HCT116 (cell line): ENCODE measurements at regions not wholly inside any gene's neighbourhood (a gene's known extent, or its start where the extent isn't known, plus 50 kb on each side); places are given as distances from the start of the nearest gene placed in this dataset.

Experiments used
- ATAC-seq: fragments of 200-7000 bp; cut with Tn5 transposase; 2 replicates; pipeline ENCODE4 v1.9.1; 2020; ENCODE audit warnings: mild to moderate bottlenecking, moderate library complexity
- BruUV-seq: library from RNA; stranded (reverse); fragments of 400-500 nt; replicated peaks from 2 replicates; lab custom pipeline; 2021; lab: Mats Ljungman, UMichigan
- CTCF ChIA-PET: fragments of 300-600 bp; sonication (Branson Sonifier 250); formaldehyde crosslinking; loops from one replicate; lab custom pipeline; 2021; ENCODE audit warnings: antibody characterized with exemption; lab: Charles Lee
- POLR2A ChIA-PET: fragments of 300-600, 350-600 bp; sonication (Branson Sonifier 250); formaldehyde crosslinking; loops from one replicate; lab custom pipeline; 2021; ENCODE audit warnings: antibody characterized with exemption; lab: Charles Lee
- RAD21 ChIA-PET, 2 experiments: fragments of 300-600 bp; sonication (Branson Sonifier 250); formaldehyde crosslinking; loops; one replicate each; lab custom pipeline; 2023; ENCODE audit warnings: low total read pairs in 2 of 2; ENCODE audit not compliant: uncharacterized antibody in 2 of 2, unreplicated experiment in 2 of 2, low non-redundant PET in 1 of 2; lab: Charles Lee
- DNase-seq: peaks from one replicate; pipeline ENCODE4 v3.0.0-alpha.2; 2010; ENCODE audit warnings: low read depth, low spot score
- H2AFZ ChIP-seq: fragments of 200-600 bp; shearing (Covaris generic), sonication (generic); 2 replicates; pipeline ENCODE4 v1.6.1; 2017; ENCODE audit warnings: low read depth, mixed run types, mixed read lengths, antibody characterized with exemption, low read length; ENCODE audit not compliant: poor library complexity, severe bottlenecking
- H3K27ac ChIP-seq: 2 replicates; pipeline ENCODE4 v1.5.1; 2012; ENCODE audit warnings: low read depth, low read length
- H3K27me3 ChIP-seq: fragments of 200-600 bp; sonication (generic); 2 replicates; pipeline ENCODE4 v1.6.1; 2016; ENCODE audit warnings: mixed run types, low read length, mixed read lengths; ENCODE audit not compliant: insufficient read depth
- H3K36me3 ChIP-seq, 2 experiments: fragments of 200-500 bp in 1 of 2; fragments of 200-600 bp in 1 of 2; sonication (Bioruptor generic) in 1 of 2; sonication (generic) in 1 of 2; 2 replicates each; pipeline versions ENCODE4 v1.5.1 to v1.6.1; 2014 to 2016; ENCODE audit warnings: low read length in 2 of 2, inconsistent platforms in 1 of 2, mixed read lengths in 1 of 2, mixed run types in 1 of 2; ENCODE audit not compliant: insufficient read depth in 2 of 2, control insufficient read depth in 1 of 2
- H3K4me1 ChIP-seq, 2 experiments: fragments of 200-600 bp in 1 of 2; sonication (generic) in 1 of 2; 2 replicates each; pipeline versions ENCODE4 v1.5.1 to v1.6.1; 2012 to 2017; ENCODE audit warnings: low read length in 2 of 2, inconsistent platforms in 1 of 2, mild to moderate bottlenecking in 1 of 2, mixed read lengths in 1 of 2, mixed run types in 1 of 2, moderate library complexity in 1 of 2; ENCODE audit not compliant: insufficient read depth in 2 of 2, control insufficient read depth in 1 of 2
- H3K4me2 ChIP-seq: fragments of 200-600 bp; sonication (generic); 2 replicates; pipeline ENCODE4 v1.6.1; 2017; ENCODE audit warnings: mixed run types, low read length, mixed read lengths
- H3K4me3 ChIP-seq, 2 experiments: fragments of 200-600 bp in 1 of 2; sonication (generic) in 1 of 2; replicated peaks in 1 of 2; 2 replicates each; pipeline ENCODE4 v1.5.1; 2011 to 2016; ENCODE audit warnings: low read length in 2 of 2, control low read depth in 1 of 2, low read depth in 1 of 2, mild to moderate bottlenecking in 1 of 2, mixed read lengths in 1 of 2, mixed run types in 1 of 2
- H3K79me2 ChIP-seq: fragments of 200-600 bp; sonication (generic); 2 replicates; pipeline ENCODE4 v1.6.1; 2017; ENCODE audit warnings: mild to moderate bottlenecking, mixed run types, low read length, moderate library complexity, mixed read lengths; ENCODE audit not compliant: insufficient read depth
- H3K9ac ChIP-seq: fragments of 200-600 bp; sonication (generic); 2 replicates; pipeline ENCODE4 v1.6.1; 2016; ENCODE audit warnings: low read length, mixed read lengths
- H3K9me2 ChIP-seq: fragments of 200-600 bp; sonication (generic), shearing (Covaris generic); 2 replicates; pipeline ENCODE4 v1.6.1; 2017; ENCODE audit warnings: mixed run types, mild to moderate bottlenecking, moderate library complexity; ENCODE audit not compliant: insufficient read depth
- H3K9me3 ChIP-seq, 2 experiments: fragments of 200-500 bp in 1 of 2; fragments of 200-600 bp in 1 of 2; sonication (Bioruptor generic) in 1 of 2; sonication (generic) in 1 of 2; 2 replicates each; pipeline ENCODE4 v1.6.1; 2014 to 2017; ENCODE audit warnings: low read length in 2 of 2, mixed read lengths in 2 of 2, inconsistent platforms in 1 of 2, low read depth in 1 of 2, mild to moderate bottlenecking in 1 of 2, mixed run types in 1 of 2, moderate library complexity in 1 of 2; ENCODE audit not compliant: control insufficient read depth in 1 of 2, insufficient read depth in 1 of 2
- H4K20me1 ChIP-seq: fragments of 200-600 bp; sonication (generic), shearing (Covaris generic); 2 replicates; pipeline ENCODE4 v1.6.1; 2017; ENCODE audit warnings: mixed run types, mild to moderate bottlenecking, moderate library complexity; ENCODE audit not compliant: insufficient read depth
- CTCF ChIP-seq, 3 experiments: fragments of 200-600 bp in 1 of 3; sonication (generic) in 1 of 3; IDR thresholded peaks in 2 of 3; conservative IDR thresholded peaks in 1 of 3; 2 replicates each; pipeline ENCODE4 v1.5.1; 2012 to 2017; ENCODE audit warnings: low read depth in 2 of 3, low read length in 2 of 3, antibody characterized with exemption in 1 of 3, borderline replicate concordance in 1 of 3, control low read depth in 1 of 3, mild to moderate bottlenecking in 1 of 3, mixed read lengths in 1 of 3, mixed run types in 1 of 3, moderate library complexity in 1 of 3; ENCODE audit not compliant: insufficient read depth in 1 of 3
- EGR1 ChIP-seq: IDR thresholded peaks from 2 replicates; pipeline ENCODE4 v1.6.1; 2012; ENCODE audit warnings: low read depth
- ELF1 ChIP-seq: IDR thresholded peaks from 2 replicates; pipeline ENCODE4 v1.6.1; 2012; ENCODE audit warnings: low read depth, borderline replicate concordance
- EZH2 ChIP-seq: fragments of 200-600 bp; sonication (generic); IDR thresholded peaks from 2 replicates; pipeline ENCODE4 v1.6.1; 2017; ENCODE audit warnings: antibody characterized with exemption, mixed run types
- FOSL1 ChIP-seq: IDR thresholded peaks from 2 replicates; pipeline ENCODE4 v1.6.1; 2012; ENCODE audit warnings: low read depth
- JUND ChIP-seq: IDR thresholded peaks from 2 replicates; pipeline ENCODE4 v1.6.1; 2012
- MAX ChIP-seq: IDR thresholded peaks from 2 replicates; pipeline ENCODE4 v1.6.1; 2012
- POLR2A ChIP-seq: IDR thresholded peaks from 2 replicates; pipeline ENCODE4 v1.7.0; 2011; ENCODE audit warnings: borderline replicate concordance; ENCODE audit not compliant: insufficient read depth, insufficient read length; ENCODE audit errors: extremely low read depth
- POLR2AphosphoS5 ChIP-seq: IDR thresholded peaks from 2 replicates; pipeline ENCODE4 v1.6.1; 2011; ENCODE audit warnings: mild to moderate bottlenecking, low read depth, low read length, moderate library complexity
- REST ChIP-seq: IDR thresholded peaks from 2 replicates; pipeline ENCODE4 v1.6.1; 2012; ENCODE audit warnings: low read depth
- SP1 ChIP-seq: IDR thresholded peaks from 2 replicates; pipeline ENCODE4 v1.6.1; 2012; ENCODE audit warnings: low read depth
- SRF ChIP-seq: IDR thresholded peaks from 2 replicates; pipeline ENCODE4 v1.6.1; 2012; ENCODE audit warnings: low read depth
- ZBTB33 ChIP-seq: IDR thresholded peaks from 2 replicates; pipeline ENCODE4 v1.6.1; 2011; ENCODE audit warnings: mild to moderate bottlenecking, low read length, moderate library complexity; ENCODE audit not compliant: insufficient replicate concordance; ENCODE audit errors: extremely low read depth
- intact Hi-C: fragments of 100-400 bp; cut with micrococcal nuclease; formaldehyde crosslinking; loops from 2 replicates; pipeline ENCODE4 v1.10.0; 2022

- ATAC-seq = no peak
- no peak for TF ChIP-seq MAX
- TF ChIP-seq, all 23 proteins: peak for 0
- no peaks in the 10 kb centered on the region for H4K20me1 ChIP-seq
These were observed 244.8 kb upstream of the NOCT start for GRCh38 chr4:138770818-138771217.

GRCh38 chr4:138766332-138766731 lies 249.2 kb upstream of the NOCT start:
- Histone ChIP-seq H3K27ac (no peak overlapping the region), H3K4me3 (no peak overlapping the region), H3K4me1 (no peaks in the 10 kb centered on the region), H4K20me1 (no peaks in the 10 kb centered on the region), H3K79me2 (no peaks in the 10 kb centered on the region), H2AFZ (no peak overlapping the region), H3K4me2 (no peak overlapping the region), H3K9me3 (no peaks in the 10 kb centered on the region), H3K9ac (no peak overlapping the region), H3K36me3 (no peaks in the 10 kb centered on the region), H3K9me2 (no peaks in the 10 kb centered on the region), H3K27me3 (no peaks in the 10 kb centered on the region)
- ATAC-seq (no peak), DNase-seq (no peak)
- CTCF ChIA-PET = no interaction called here
- RAD21 ChIA-PET = no interaction called here
- TF ChIP-seq SRF = no peak
- TF ChIP-seq FOSL1 = no peak
- TF ChIP-seq CTCF (IDR thresholded peaks at IDR 0.05 in 2 of 3, conservative IDR thresholded peaks at IDR 0.05 in 1 of 3; ENCODE audit: borderline replicate concordance in 1 of 3, insufficient read depth in 1 of 3, low read depth in 2 of 3, low read length in 2 of 3) = no peak
- no peak for TF ChIP-seq POLR2AphosphoS5
- TF ChIP-seq REST = no peak
- TF ChIP-seq POLR2A = no peak
- no peak for TF ChIP-seq EZH2
- TF ChIP-seq JUND = no peak
- TF ChIP-seq EGR1 = no peak
- TF ChIP-seq SP1 = no peak
- TF ChIP-seq ELF1 = no peak
- no peak for TF ChIP-seq ZBTB33
- intact Hi-C loops = no loop called here
- POLR2A ChIA-PET = no interaction called here
- no TSS peak for BruUV-seq

More at GRCh38 chr4:138770818-138771217, 244.8 kb upstream of the NOCT start:
- Histone ChIP-seq H3K79me2 (no peaks in the 10 kb centered on the region), H3K4me1 (no peaks in the 10 kb centered on the region), H3K27me3 (no peaks in the 10 kb centered on the region), H3K9me3 (no peaks in the 10 kb centered on the region), H3K9me2 (no peaks in the 10 kb centered on the region), H3K4me2 (no peak overlapping the region), H3K27ac (no peak overlapping the region), H3K4me3 (no peak overlapping the region), H3K9ac (no peak overlapping the region), H2AFZ (no peak overlapping the region), H3K36me3 (no peaks in the 10 kb centered on the region)
- DNase-seq = no peak
- intact Hi-C loops = no loop called here
- POLR2A ChIA-PET = no interaction called here
- CTCF ChIA-PET = no interaction called here
- no TSS peak for BruUV-seq
- RAD21 ChIA-PET = no interaction called here
